GM12892 (cell line): ENCODE measurements at regions not wholly inside any gene's neighbourhood (a gene's known extent, or its start where the extent isn't known, plus 50 kb on each side); places are given as distances from the start of the nearest gene placed in this dataset.

Source experiments
- POLR2A ChIP-seq: IDR thresholded peaks from 2 replicates; pipeline ENCODE4 v1.6.1; 2011; ENCODE audit warnings: low read depth, low read length, control low read depth
- POLR2AphosphoS5 ChIP-seq: IDR thresholded peaks from 2 replicates; pipeline ENCODE4 v1.6.1; 2011; ENCODE audit warnings: low read depth, low read length, control low read depth
- TAF1 ChIP-seq: IDR thresholded peaks from 2 replicates; pipeline ENCODE4 v1.6.1; 2011; ENCODE audit warnings: low read depth, mild to moderate bottlenecking, control low read depth, low read length, borderline replicate concordance

DNA sequence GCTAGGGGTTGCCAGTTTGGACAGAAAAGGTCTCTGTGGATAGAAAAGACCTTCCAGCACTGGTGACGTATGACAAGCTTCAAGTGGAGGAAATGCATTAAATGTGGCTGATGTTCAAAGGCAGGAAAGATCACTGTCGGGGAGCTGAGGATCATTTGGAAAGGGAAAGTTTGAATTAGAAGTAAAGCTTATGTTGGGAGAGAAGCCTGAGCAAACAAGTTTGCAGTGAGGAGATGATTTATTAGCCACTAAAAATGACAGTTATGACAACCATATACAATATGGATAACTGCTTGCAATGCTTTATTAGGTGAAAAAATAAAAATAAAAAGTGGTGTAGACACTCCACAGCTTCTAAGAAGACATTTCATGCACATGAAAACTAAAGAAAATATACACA lies 135.3 kb upstream of the HS3ST1 start:
- TF ChIP-seq TAF1: no peak
- no peak for TF ChIP-seq POLR2A
- TF ChIP-seq POLR2AphosphoS5: no peak
